ENCODE measurements at regions not wholly inside any gene's neighbourhood (a gene's known extent, or its start where the extent isn't known, plus 50 kb on each side); places are given as distances from the start of the nearest gene placed in this dataset.

DNA sequence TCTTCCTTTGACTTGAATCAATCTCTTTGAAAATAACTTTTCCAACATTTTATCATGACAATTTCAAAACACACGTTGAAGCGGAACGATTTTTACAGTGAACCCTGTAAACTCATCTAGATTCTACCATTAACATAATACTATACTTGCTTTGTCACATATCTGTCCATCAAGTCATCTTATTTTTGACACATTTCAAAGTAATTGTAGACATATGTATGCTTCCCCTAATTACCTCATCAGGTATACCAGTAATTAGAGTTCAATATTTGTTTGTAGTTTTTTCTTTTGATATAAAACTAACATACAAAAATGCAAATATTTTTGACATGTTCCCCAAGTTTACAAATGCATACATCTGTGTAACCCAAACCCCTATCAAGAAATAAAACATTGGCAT lies 140.4 kb downstream of the DACT1 start:
- DNase-seq = no peak
- Histone ChIP-seq H3K36me3 (no peaks in the 10 kb centered on the region), H3K4me3 (no peak overlapping the region), H3K27me3 (ENCODE audit: low read depth) (no peaks in the 10 kb centered on the region), H3K4me1 (no peaks in the 10 kb centered on the region), H3K9me3 (replicated peaks) (no peaks in the 10 kb centered on the region), H3K27ac (replicated peaks) (no peak overlapping the region)
- TF ChIP-seq, protein P1, sequence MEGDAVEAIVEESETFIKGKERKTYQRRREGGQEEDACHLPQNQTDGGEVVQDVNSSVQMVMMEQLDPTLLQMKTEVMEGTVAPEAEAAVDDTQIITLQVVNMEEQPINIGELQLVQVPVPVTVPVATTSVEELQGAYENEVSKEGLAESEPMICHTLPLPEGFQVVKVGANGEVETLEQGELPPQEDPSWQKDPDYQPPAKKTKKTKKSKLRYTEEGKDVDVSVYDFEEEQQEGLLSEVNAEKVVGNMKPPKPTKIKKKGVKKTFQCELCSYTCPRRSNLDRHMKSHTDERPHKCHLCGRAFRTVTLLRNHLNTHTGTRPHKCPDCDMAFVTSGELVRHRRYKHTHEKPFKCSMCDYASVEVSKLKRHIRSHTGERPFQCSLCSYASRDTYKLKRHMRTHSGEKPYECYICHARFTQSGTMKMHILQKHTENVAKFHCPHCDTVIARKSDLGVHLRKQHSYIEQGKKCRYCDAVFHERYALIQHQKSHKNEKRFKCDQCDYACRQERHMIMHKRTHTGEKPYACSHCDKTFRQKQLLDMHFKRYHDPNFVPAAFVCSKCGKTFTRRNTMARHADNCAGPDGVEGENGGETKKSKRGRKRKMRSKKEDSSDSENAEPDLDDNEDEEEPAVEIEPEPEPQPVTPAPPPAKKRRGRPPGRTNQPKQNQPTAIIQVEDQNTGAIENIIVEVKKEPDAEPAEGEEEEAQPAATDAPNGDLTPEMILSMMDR (IDR thresholded peaks at IDR 0.05; ENCODE audit: borderline replicate concordance) = no peak
- intact Hi-C loops (cut with micrococcal nuclease) = no loop called here

DNA sequence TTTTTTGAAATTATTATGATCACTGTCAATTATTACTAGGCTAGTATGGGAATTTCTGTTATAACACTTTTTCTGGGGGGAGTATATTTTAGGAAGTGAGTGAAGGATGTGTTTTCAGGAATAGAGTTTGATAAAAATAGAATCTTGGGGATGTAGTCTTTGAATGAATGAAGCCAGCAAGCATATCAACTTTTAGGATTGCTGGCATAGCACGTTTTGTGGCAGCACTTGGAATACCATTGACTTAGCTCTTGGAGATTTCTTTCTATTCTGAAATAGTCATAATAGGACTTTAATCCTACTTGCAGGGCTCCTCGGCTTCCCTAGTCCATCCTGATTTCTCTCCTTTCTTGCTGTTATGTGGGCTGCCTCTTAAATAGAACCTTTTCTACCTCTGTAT lies 141.6 kb downstream of the DACT1 start:
- Histone ChIP-seq H3K27ac (replicated peaks) (no peak overlapping the region), H3K4me1 (no peaks in the 10 kb centered on the region), H3K9me3 (replicated peaks) (no peaks in the 10 kb centered on the region), H3K27me3 (ENCODE audit: low read depth) (no peaks in the 10 kb centered on the region), H3K36me3 (no peaks in the 10 kb centered on the region), H3K4me3 (no peak overlapping the region)
- no peak for DNase-seq
- TF ChIP-seq, protein P1 (IDR thresholded peaks at IDR 0.05; ENCODE audit: borderline replicate concordance) = no peak
- intact Hi-C loops (cut with micrococcal nuclease) = no loop called here

DNA sequence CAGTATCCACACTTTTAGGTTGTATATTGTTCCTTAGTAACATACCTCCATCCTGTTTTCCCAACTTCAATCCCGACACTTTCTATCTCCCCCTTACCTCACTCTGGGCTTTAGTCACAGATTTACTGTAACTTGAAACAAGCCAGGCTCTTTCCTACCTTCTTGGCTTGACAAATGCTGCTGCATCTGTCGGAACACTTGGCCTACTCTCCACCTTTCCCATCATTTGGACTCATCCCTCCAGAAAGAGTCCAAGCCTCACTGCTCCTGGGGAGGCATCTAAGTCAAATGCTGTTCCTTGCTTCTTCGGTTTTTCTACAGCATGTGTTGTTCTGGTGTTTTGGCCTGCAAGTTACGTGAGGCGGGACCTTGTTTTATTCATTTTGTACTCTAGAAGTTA lies 142.4 kb downstream of the DACT1 start:
- DNase-seq = no peak
- intact Hi-C loops (cut with micrococcal nuclease) = no loop called here
- peaks cover 5% of the 10 kb centered on the region for H3K27me3 ChIP-seq (ENCODE audit: low read depth)
- TF ChIP-seq, protein P1 (IDR thresholded peaks at IDR 0.05; ENCODE audit: borderline replicate concordance) = no peak
- no peaks in the 10 kb centered on the region for H3K9me3 ChIP-seq (replicated peaks)
- H3K27ac ChIP-seq (replicated peaks) = no peak overlapping the region
- no peaks in the 10 kb centered on the region for H3K36me3 ChIP-seq
- H3K4me3 ChIP-seq = no peak overlapping the region
- no peaks in the 10 kb centered on the region for H3K4me1 ChIP-seq

DNA sequence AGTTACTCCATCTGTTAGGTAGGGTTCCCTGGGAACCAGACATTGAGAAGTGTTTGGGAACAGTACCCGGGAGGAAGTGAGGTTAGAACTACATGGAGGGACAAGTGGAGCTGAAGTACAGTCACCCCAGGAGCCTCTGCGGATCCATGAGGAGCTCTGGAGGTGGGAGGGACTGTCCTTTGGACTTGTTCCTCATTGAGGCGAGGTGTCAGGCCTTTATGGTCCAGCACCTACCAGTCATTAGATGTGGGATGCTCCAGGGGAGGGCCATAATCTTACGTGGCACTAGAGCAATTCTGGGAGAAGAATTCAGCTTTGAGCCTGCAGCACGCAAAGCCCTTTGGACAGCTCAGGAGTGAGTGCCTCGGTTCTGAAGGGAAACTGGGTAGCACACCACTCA lies 142.8 kb downstream of the DACT1 start:
- TF ChIP-seq, protein P1 (IDR thresholded peaks at IDR 0.05; ENCODE audit: borderline replicate concordance) = no peak
- no peak for DNase-seq
- H3K27ac ChIP-seq (replicated peaks) = no peak overlapping the region
- H3K27me3 ChIP-seq (ENCODE audit: low read depth) = peaks cover 10% of the 10 kb centered on the region
- no peaks in the 10 kb centered on the region for H3K9me3 ChIP-seq (replicated peaks)
- H3K36me3 ChIP-seq = no peaks in the 10 kb centered on the region
- H3K4me1 ChIP-seq = no peaks in the 10 kb centered on the region
- intact Hi-C loops (cut with micrococcal nuclease) = no loop called here
- no peak overlapping the region for H3K4me3 ChIP-seq

DNA sequence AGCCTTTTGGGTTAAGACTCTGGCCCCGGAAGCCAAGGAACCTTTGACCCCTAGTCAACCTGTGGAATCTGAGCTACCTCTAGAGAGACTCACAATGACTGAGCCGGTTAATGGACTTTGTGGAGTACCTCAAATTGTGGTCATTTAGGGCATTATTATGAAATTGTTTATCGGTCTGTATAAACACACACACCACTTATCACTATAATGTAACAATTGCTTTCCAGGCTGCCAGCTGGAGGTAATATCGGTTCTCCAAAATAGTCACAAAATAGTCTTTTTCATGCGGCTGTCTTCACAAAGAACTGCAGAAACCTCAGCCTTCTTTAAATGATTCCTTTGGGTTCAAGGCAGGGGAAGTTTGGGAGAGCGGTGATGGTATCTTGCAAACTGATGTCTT lies 144.2 kb downstream of the DACT1 start:
- no peaks in the 10 kb centered on the region for H3K36me3 ChIP-seq
- H3K27me3 ChIP-seq (ENCODE audit: low read depth) = peaks cover 10% of the 10 kb centered on the region
- no peak overlapping the region for H3K27ac ChIP-seq (replicated peaks)
- H3K9me3 ChIP-seq (replicated peaks) = no peaks in the 10 kb centered on the region
- DNase-seq = no peak
- intact Hi-C loops (cut with micrococcal nuclease) = no loop called here
- no peaks in the 10 kb centered on the region for H3K4me1 ChIP-seq
- no peak overlapping the region for H3K4me3 ChIP-seq
- TF ChIP-seq, protein P1 (IDR thresholded peaks at IDR 0.05; ENCODE audit: borderline replicate concordance) = no peak

Measured in left ventricle myocardium inferior (tissue), 1 donor.